ENCODE measurements at regions not wholly inside any gene's neighbourhood (a gene's known extent, or its start where the extent isn't known, plus 50 kb on each side); places are given as distances from the start of the nearest gene placed in this dataset.

DNA sequence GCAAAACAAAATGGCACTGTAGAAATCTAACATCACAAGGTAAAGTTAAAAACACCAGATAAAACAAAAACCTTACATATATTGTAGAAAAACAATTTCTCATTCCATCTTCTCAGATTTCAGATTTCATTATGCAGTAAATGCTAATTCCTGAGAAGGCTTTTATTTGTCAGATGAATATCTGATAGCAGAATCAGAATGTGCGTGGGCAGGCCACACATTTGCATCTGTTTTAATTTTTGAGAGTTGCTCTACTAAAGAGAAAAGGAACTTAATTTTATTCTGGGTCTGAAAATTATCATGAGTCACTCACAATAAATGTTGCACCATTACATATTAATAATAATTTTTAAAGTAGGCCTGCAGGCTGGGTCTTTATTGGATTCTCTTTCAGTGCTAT lies 329.3 kb upstream of the SPTLC3 start:
- TF ChIP-seq, protein P1, sequence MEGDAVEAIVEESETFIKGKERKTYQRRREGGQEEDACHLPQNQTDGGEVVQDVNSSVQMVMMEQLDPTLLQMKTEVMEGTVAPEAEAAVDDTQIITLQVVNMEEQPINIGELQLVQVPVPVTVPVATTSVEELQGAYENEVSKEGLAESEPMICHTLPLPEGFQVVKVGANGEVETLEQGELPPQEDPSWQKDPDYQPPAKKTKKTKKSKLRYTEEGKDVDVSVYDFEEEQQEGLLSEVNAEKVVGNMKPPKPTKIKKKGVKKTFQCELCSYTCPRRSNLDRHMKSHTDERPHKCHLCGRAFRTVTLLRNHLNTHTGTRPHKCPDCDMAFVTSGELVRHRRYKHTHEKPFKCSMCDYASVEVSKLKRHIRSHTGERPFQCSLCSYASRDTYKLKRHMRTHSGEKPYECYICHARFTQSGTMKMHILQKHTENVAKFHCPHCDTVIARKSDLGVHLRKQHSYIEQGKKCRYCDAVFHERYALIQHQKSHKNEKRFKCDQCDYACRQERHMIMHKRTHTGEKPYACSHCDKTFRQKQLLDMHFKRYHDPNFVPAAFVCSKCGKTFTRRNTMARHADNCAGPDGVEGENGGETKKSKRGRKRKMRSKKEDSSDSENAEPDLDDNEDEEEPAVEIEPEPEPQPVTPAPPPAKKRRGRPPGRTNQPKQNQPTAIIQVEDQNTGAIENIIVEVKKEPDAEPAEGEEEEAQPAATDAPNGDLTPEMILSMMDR (IDR thresholded peaks at IDR 0.05; ENCODE audit: low read depth, low read length, poor library complexity, severe bottlenecking) = no peak
- TF ChIP-seq EZH2phosphoT487 (IDR thresholded peaks at IDR 0.05; ENCODE audit: borderline replicate concordance, low read length) = no peak

Measured in DOHH2 (cell line).